ENCODE measurements at regions not wholly inside any gene's neighbourhood (a gene's known extent, or its start where the extent isn't known, plus 50 kb on each side); places are given as distances from the start of the nearest gene placed in this dataset.

DNA sequence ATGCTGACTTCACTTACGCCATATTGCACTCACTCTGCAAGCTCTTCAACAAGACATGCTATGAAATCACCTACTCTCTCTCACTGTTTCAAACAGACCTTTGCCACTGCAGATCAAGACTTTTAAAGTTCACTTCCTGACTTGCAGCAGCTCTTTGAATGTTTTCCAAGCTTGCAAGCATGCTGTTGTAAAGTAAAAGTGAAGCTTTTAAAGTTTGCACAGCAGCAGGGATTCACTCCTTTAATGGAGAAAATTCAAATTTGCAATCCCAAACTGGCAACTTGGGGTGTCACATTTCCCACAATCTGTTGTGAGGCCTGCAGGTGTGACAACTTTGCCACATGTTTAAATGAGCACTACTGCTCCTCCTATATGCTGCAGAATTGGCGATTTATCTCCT is 270.9 kb downstream of the ALX1 start:
- no peaks in the 10 kb centered on the region for H3K27me3 ChIP-seq (ENCODE audit: control insufficient read depth in 1 of 2, insufficient read depth in 2 of 2, low read length in 2 of 2)
- no peak overlapping the region for H2AFZ ChIP-seq (ENCODE audit: low read length)
- ChIA-PET CTCF (ENCODE audit: low intra/inter-chr PET ratio, low total read pairs) (no interaction called here), POLR2A (no interaction called here)
- H3K4me3 ChIP-seq (replicated peaks in 1 of 3; ENCODE audit: insufficient read depth in 1 of 3, low read depth in 2 of 3, low read length in 3 of 3), result no peak overlapping the region
- BruUV-seq (replicated peaks), result no TSS peak
- H3K36me3 ChIP-seq (replicated peaks in 1 of 2; ENCODE audit: control insufficient read depth in 1 of 2, insufficient read depth in 2 of 2, low read length in 2 of 2), result no peaks in the 10 kb centered on the region
- H4K20me1 ChIP-seq (ENCODE audit: insufficient read depth, low read length), result no peaks in the 10 kb centered on the region
- ATAC-seq (no peak), DNase-seq (ENCODE audit: low spot score) (no peak), FAIRE-seq (no peak)
- 37% methylated on average over 2 of the region's 2 CpGs for WGBS (ENCODE audit: low lambda C conversion rate)
- H3K79me2 ChIP-seq (ENCODE audit: insufficient read depth, low read length), result no peaks in the 10 kb centered on the region
- intact Hi-C loops (cut with micrococcal nuclease; ENCODE audit: unreplicated experiment), result no loop called here
- in situ Hi-C loops (cut with HindIII; ENCODE audit: extremely low pct_ligation_motif_present, low pct_unique_long_range_greater_than_20kb), result no loop called here
- no peak for TF ChIP-seq MAFF (IDR thresholded peaks at IDR 0.05; ENCODE audit: low read depth, low read length)
- TF ChIP-seq, protein P1, sequence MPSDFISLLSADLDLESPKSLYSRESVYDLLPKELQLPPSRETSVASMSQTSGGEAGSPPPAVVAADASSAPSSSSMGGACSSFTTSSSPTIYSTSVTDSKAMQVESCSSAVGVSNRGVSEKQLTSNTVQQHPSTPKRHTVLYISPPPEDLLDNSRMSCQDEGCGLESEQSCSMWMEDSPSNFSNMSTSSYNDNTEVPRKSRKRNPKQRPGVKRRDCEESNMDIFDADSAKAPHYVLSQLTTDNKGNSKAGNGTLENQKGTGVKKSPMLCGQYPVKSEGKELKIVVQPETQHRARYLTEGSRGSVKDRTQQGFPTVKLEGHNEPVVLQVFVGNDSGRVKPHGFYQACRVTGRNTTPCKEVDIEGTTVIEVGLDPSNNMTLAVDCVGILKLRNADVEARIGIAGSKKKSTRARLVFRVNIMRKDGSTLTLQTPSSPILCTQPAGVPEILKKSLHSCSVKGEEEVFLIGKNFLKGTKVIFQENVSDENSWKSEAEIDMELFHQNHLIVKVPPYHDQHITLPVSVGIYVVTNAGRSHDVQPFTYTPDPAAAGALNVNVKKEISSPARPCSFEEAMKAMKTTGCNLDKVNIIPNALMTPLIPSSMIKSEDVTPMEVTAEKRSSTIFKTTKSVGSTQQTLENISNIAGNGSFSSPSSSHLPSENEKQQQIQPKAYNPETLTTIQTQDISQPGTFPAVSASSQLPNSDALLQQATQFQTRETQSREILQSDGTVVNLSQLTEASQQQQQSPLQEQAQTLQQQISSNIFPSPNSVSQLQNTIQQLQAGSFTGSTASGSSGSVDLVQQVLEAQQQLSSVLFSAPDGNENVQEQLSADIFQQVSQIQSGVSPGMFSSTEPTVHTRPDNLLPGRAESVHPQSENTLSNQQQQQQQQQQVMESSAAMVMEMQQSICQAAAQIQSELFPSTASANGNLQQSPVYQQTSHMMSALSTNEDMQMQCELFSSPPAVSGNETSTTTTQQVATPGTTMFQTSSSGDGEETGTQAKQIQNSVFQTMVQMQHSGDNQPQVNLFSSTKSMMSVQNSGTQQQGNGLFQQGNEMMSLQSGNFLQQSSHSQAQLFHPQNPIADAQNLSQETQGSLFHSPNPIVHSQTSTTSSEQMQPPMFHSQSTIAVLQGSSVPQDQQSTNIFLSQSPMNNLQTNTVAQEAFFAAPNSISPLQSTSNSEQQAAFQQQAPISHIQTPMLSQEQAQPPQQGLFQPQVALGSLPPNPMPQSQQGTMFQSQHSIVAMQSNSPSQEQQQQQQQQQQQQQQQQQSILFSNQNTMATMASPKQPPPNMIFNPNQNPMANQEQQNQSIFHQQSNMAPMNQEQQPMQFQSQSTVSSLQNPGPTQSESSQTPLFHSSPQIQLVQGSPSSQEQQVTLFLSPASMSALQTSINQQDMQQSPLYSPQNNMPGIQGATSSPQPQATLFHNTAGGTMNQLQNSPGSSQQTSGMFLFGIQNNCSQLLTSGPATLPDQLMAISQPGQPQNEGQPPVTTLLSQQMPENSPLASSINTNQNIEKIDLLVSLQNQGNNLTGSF (CRISPR knock-in tag; IDR thresholded peaks at IDR 0.05), result no peak
- TF ChIP-seq ZNF34 (CRISPR knock-in tag; IDR thresholded peaks at IDR 0.05; ENCODE audit: borderline replicate concordance), result no peak
- no peak for TF ChIP-seq ZNF501 (CRISPR knock-in tag; IDR thresholded peaks at IDR 0.05)
- no peak for TF ChIP-seq ZFP36L1 (CRISPR knock-in tag; IDR thresholded peaks at IDR 0.05)
- no peak overlapping the region for H3K27ac ChIP-seq (ENCODE audit: extremely low read length, insufficient read depth, low read length)
- no peaks in the 10 kb centered on the region for H3K9me3 ChIP-seq (ENCODE audit: low read length)
- peaks cover 15% of the 10 kb centered on the region for H3K4me1 ChIP-seq (ENCODE audit: insufficient read depth, low read length)
- no peak overlapping the region for H3K9ac ChIP-seq (ENCODE audit: insufficient read depth, low read depth, low read length)
- H3K4me2 ChIP-seq (ENCODE audit: low read depth, low read length), result no peak overlapping the region

Data from HepG2 (cell line).